ENCODE measurements at regions not wholly inside any gene's neighbourhood (a gene's known extent, or its start where the extent isn't known, plus 50 kb on each side); places are given as distances from the start of the nearest gene placed in this dataset.

GRCh38 chr7:41294556-41295454 lies 408.1 kb downstream of the INHBA start:
- no peak for TF ChIP-seq CTCF (IDR thresholded peaks at IDR 0.05)
- Histone ChIP-seq H3K36me3 (no peaks in the 10 kb centered on the region), H3K9me3 (no peaks in the 10 kb centered on the region), H3K4me1 (no peaks in the 10 kb centered on the region), H3K4me3 (no peak overlapping the region), H3K27me3 (ENCODE audit: low read depth) (no peaks in the 10 kb centered on the region), H3K27ac (no peak overlapping the region)
- DNase-seq (no peak), ATAC-seq (no peak)
- intact Hi-C loops (cut with DNase I): no loop called here

GRCh38 chr7:41292487-41292886 lies 410.4 kb downstream of the INHBA start:
- no peaks in the 10 kb centered on the region for H3K9me3 ChIP-seq
- H3K27ac ChIP-seq: no peak overlapping the region
- H3K4me3 ChIP-seq: no peak overlapping the region
- TF ChIP-seq CTCF (IDR thresholded peaks at IDR 0.05): no peak
- intact Hi-C loops (cut with DNase I): no loop called here
- no peaks in the 10 kb centered on the region for H3K27me3 ChIP-seq (ENCODE audit: low read depth)
- H3K36me3 ChIP-seq: no peaks in the 10 kb centered on the region
- no peaks in the 10 kb centered on the region for H3K4me1 ChIP-seq
- no peak for DNase-seq
- no peak for ATAC-seq

- intact Hi-C loops (cut with DNase I): no loop called here
- ATAC-seq (no peak), DNase-seq (no peak)
- Histone ChIP-seq H3K27ac (no peak overlapping the region), H3K4me1 (no peaks in the 10 kb centered on the region), H3K36me3 (no peaks in the 10 kb centered on the region), H3K27me3 (ENCODE audit: low read depth) (no peaks in the 10 kb centered on the region), H3K4me3 (no peak overlapping the region), H3K9me3 (no peaks in the 10 kb centered on the region)
- no peak for TF ChIP-seq CTCF (IDR thresholded peaks at IDR 0.05)
These were observed 415.1 kb downstream of the INHBA start for GRCh38 chr7:41287559-41288335.

GRCh38 chr7:41280491-41280890 lies 422.4 kb downstream of the INHBA start:
- Histone ChIP-seq H3K27me3 (ENCODE audit: low read depth) (no peaks in the 10 kb centered on the region), H3K4me1 (no peaks in the 10 kb centered on the region), H3K36me3 (no peaks in the 10 kb centered on the region), H3K9me3 (no peaks in the 10 kb centered on the region), H3K4me3 (no peak overlapping the region), H3K27ac (no peak overlapping the region)
- intact Hi-C loops (cut with DNase I): no loop called here
- DNase-seq (no peak), ATAC-seq (no peak)
- no peak for TF ChIP-seq CTCF (IDR thresholded peaks at IDR 0.05)

GRCh38 chr7:41277561-41277960 lies 425.3 kb downstream of the INHBA start:
- Histone ChIP-seq H3K4me1 (no peaks in the 10 kb centered on the region), H3K27ac (no peak overlapping the region), H3K36me3 (no peaks in the 10 kb centered on the region), H3K4me3 (no peak overlapping the region), H3K27me3 (ENCODE audit: low read depth) (no peaks in the 10 kb centered on the region), H3K9me3 (no peaks in the 10 kb centered on the region)
- DNase-seq: no peak
- ATAC-seq: no peak
- intact Hi-C loops (cut with DNase I): no loop called here
- no peak for TF ChIP-seq CTCF (IDR thresholded peaks at IDR 0.05)
